ENCODE measurements at regions not wholly inside any gene's neighbourhood (a gene's known extent, or its start where the extent isn't known, plus 50 kb on each side); places are given as distances from the start of the nearest gene placed in this dataset.

DNA sequence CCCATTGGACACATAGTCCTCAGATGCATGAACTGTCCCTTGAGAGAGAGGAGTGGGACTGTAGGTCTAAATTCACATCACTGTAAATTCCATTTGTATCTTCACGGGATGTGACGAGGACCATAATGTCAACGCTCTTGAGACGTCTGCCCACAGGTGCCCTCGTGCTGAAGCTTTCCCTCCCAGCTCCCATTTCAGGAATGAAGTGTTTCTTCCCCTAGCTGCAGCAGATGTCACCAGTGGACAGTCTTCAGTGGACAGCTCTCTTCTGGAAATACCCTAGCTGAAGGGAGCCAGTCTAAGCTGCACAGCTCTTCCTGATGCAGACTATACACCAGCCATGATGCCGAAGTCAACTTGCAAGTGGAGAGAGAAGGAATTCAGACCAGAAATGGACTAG, 217.4 kb upstream of the ECI2 start:
- peak overlapping the region in 12 of 21 experiments; percentile 10 to 79 (median 63) for H3K27ac ChIP-seq
- no peak overlapping the region for H3K4me3 ChIP-seq

DNA sequence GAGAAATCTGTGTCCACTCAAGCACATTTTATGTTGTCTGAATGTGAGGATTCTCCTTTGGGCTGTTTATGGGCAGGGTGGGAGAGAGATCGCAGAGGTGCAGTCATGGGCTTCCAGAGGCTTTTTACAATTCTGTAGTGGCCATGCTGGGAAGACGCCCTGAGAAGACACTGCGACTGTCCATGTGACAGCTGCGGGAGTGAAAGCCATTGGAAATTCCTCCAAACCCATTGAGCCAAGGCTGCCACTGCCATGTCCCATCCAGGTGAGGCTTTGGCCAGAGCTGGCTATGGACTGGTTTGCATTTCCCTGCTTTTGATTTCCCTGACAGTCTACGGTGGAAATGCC, 216.9 kb upstream of the ECI2 start:
- H3K27ac ChIP-seq: peak overlapping the region in 18 of 21 experiments; percentile 10 to 79 (median 64)
- H3K4me3 ChIP-seq: peak overlapping the region in 4 of 7 experiments; percentile 8 to 31 (median 20)

DNA sequence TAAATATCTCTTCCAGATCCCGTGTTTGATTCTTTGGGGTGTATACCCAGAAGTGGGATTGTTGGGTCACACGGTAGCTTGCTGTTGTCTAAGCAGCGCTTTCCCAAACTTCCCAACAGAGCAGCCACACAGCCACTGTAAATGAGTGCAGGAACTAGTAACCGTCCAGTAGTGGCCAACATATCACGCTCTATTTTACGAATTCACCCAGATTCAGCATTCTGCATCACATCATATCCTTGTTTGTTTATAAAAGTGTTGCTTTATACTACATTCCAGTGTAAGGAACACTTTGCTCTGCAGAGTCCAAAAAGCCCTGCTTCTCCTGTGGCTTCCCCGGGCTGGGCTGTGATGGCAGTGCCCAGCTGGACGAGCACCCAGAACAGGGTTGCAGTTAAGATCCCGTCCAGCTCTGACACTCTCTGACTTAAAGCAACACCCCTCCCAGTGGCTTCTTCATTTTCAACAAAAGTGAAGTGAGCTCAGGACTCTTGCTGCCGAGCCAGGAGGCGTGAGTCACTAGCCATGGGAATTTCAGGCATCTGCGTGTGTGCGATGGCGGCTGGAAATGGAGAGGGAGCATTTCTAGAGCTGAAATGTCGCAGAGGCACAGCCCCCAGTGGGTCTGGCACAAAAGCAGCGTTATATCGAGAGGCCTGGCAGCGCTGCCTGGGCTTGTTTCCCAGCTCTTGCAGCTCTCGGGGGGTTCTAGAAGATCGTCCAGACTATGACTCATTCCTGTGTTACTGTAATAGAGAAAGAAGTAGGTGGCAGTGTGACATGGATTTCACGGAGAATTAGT, 216.3 kb upstream of the ECI2 start:
- Histone ChIP-seq H3K27ac (peak overlapping the region in 19 of 21 experiments; percentile 10 to 79 (median 64)), H3K4me3 (peak overlapping the region in 5 of 7 experiments; percentile 4 to 31 (median 19))

DNA sequence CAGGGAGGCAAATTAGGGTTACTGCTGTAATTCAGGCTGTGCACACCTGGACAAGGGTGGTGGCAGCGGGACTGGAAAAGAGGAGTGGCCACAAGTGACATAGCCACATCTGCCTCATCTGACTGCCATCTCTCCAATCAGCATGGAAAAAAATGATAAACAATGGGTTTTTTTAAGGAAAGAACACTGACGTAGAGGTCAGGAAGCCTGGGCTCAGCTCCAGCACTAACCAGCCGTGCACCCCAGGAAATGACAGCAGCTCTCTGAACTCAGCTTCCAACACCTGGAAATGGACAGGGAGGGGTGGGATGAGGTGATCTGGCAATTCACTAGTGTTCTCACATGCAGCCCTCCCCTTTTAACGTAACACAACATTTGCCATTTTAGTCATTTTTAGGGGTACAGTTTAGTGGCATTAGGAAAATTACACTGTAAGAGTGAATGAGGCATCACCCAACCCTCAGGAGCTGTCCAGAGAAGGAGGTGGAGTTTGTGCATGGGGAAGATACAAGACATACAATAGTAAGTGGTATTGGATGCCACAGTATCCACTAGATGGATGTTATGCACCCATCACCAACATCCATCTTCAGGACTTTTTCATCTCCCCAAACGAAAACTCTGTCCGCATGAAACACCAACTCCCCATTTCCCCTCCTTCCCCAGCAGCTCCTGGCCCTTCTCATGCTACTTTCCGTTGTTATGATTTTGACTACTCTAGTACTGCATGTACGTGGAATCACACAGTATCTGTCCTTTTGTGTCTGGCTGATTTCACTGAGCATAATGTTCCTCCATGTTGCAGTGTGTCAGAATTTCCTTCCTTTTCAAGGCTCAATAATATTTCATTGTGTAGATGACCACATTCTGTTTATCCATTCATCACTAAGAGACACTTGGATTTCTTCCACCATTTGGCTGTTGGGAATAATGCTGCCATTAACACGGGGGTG, 215.5 kb upstream of the ECI2 start:
- H3K27ac ChIP-seq: peak overlapping the region in 14 of 21 experiments; percentile 2 to 79 (median 64)

DNA sequence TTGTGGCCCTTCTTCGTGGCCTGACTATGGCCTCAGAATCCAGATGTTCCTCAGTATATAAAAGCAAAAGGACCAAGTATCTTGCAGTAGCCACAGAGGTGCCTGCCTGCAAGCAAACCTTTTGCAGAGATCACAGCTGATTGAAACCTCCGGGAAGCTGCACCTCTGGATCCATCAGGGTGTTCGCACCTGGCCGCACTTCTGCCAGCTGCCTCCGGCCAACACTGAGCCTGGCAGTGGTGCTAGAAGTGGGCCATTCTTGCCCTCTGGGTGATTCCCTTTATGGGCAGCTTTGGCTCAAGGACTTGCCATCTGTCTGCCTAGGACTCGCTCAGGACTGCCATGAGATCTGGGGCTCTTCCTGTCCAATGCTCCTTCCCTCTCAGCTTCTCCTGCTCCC, 214.6 kb upstream of the ECI2 start:
- no peak overlapping the region for H3K27ac ChIP-seq

More for the DNA sequence above, 215.5 kb upstream of the ECI2 start:
- H3K4me3 ChIP-seq: no peak overlapping the region

DNA sequence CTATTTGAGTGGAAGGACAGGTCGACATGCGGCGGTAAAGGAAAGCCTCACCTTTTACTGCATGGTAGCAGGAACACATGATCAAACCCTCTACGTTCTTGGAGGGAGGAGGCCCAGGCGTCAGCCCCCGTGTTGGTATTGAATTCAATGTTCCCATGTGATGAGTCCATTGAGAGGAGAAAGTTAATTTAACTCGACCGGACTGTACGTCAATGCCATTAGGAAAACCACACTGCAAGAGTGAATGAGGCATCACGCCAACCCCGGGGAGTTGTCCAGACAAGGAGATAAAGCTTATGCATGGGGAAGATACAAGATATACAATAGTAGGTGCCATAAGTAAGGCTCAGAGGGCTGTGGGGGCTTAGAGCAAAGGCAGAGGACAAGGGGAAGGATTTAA, 213.9 kb upstream of the ECI2 start:
- Histone ChIP-seq H3K27ac (no peak overlapping the region), H3K4me3 (no peak overlapping the region)

More for the DNA sequence above, 214.6 kb upstream of the ECI2 start:
- no peak overlapping the region for H3K4me3 ChIP-seq

DNA sequence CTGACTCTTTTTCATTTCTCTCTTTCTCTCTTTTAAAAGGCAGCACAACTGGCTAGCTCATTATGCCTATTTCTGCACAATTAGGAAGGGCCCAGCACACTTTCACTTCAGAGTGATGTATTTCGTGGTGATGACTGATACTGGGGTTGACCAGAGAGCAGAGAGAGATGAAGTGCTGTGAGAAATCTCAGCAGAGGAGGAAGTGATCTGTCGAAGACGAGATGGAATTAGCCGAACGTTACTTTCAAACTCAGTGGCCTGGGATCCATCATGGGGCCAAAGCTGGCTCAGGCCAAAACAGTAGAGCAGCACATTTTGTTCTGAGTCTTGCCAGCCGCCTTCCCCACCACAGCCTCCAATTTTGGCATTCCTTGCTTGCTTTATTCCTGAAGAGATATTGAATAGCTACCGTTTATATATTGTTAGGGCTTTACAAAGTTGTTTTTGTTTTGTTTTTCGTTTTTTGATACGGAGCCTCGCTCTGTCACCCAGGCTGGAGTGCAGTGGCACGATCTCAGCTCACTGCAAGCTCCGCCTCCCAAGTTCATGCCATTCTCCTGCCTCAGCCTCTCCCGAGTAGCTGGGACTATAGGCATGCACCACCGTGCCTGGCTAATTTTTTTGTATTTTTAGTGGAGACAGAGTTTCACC, 213.2 kb upstream of the ECI2 start:
- H3K4me3 ChIP-seq: no peak overlapping the region
- H3K27ac ChIP-seq: no peak overlapping the region

DNA sequence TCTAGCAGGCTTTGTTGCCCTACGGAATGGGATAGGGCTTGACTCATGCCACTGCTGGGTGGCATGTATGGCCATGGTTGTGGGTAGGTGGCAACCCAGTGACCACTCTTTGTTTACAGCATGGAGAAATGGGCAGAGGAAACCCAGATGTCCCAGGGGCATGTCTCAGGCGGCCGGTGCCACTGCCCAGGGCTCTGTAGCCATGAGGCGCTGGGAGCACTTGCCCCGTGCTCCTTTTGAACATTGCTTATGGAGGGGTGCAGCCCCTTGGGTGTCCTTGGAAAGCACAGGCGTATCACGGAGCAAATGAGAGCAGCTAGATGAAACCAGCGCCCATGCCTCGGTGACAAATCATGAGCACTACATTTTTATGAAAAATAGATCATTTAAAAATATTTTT, 212.5 kb upstream of the ECI2 start:
- H3K27ac ChIP-seq: no peak overlapping the region
- no peak overlapping the region for H3K4me3 ChIP-seq

DNA sequence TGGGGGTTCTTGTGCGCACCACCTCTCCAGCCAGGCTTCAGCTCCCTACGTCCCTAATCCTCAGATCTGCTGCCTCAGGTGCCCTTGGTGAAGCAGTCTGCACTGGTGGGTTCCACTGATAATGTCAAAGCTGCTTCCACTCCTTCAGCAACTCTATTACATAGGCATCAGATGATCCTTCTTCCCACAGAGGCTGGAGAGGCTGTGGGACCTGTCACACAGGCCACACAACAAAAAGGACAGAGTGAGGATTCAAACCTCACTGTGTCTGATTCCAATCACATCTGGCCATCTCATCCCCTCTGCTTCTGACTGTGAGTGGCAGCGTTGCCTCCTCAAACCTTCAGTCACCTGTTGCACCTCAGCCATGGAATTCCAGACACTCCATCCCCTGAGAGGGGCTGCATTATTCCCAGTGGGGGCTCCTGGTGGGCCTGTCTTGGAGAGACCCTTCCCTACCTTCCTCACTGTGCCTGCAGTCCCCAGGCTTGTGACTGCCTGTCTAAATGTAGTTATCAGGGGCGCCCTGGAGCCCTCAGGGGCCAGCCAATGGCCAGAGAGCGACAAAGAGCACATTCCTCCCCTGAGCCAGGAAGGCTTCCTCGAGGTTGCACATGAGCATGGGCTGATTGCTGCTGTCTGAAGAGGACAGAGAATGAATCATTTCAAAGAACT, 211.4 kb upstream of the ECI2 start:
- no peak overlapping the region for H3K27ac ChIP-seq
- H3K4me3 ChIP-seq: no peak overlapping the region

DNA sequence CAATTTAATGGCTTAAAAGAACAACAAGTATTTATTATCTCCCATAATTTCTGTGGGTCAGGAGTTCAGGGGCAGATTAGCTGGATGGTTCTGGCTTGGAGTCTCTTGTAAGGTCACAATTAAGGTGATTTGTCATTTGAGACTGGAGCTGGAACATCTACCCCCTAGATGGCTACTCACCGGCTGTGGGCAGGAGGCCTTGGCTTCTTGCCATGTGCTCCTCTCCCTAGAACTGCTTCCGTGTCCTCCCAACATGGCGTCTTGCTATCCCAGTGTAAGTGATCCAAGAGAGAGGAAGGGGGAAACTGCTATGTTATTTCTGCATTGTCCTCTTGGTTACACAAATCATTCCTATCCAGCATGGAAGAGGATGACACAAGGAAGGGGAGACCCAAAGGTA, 210.2 kb upstream of the ECI2 start:
- no peak overlapping the region for H3K4me3 ChIP-seq
- no peak overlapping the region for H3K27ac ChIP-seq

DNA sequence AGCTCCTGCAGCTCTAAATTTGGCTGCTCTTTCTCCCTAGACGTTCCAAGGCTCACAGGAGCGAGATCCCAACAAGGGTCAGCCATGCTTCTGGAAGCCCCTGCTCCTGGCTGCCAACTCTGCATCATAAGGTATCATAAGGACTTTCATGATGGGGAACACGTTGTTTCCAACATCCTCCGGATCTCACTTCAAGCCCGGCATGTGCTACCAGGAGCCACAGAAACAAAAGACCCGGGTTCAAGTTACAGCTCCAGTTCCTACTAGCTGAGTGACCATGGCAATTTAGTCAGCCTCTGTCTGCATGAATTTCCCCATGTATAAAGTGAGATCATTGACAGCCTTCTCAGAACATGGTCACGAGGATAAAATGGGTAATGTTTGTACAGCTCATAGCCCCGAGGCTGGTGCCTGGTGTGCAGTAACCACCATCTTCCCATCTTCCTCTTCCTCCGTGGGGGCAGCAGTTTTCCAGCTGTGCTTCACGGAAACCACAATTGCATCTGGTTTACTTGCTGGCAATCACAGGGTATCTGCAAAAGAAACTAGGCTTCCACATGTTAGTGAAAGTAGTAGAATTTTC, 209.0 kb upstream of the ECI2 start:
- Histone ChIP-seq H3K4me3 (no peak overlapping the region), H3K27ac (no peak overlapping the region)

DNA sequence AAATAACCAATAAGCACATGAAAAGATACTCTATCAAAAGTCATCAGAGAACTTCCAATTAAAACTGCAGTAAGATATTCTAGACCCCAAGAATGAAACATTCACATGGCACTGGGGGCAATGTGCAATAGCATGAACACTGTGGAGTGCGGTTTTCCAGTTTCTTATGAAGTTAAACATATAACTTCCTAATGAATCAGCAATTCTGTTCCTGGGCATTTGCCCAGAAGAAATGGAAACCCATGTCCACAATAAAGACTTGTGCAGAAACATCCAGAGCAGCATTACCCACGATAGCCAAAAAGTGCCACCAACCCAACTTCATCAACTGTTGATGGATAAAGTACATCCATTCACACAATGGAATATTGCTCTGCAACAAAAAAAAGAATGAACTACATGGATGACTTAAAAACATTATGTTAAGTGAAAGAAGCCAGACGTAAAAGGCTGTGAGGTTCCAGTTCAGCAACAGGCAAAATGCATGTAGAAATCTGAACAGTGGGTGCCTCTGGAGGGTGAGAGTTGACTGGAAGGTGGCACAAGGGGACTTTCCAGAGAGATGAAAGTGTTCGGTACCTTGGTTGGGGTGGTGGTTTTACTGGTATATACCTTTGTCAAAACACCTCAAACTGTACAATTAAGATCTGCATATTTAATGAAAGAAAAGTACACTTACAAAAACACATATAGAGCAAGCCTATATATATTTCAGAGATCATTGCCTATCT, 207.2 kb upstream of the ECI2 start:
- no peak overlapping the region for H3K4me3 ChIP-seq
- H3K27ac ChIP-seq: no peak overlapping the region

DNA sequence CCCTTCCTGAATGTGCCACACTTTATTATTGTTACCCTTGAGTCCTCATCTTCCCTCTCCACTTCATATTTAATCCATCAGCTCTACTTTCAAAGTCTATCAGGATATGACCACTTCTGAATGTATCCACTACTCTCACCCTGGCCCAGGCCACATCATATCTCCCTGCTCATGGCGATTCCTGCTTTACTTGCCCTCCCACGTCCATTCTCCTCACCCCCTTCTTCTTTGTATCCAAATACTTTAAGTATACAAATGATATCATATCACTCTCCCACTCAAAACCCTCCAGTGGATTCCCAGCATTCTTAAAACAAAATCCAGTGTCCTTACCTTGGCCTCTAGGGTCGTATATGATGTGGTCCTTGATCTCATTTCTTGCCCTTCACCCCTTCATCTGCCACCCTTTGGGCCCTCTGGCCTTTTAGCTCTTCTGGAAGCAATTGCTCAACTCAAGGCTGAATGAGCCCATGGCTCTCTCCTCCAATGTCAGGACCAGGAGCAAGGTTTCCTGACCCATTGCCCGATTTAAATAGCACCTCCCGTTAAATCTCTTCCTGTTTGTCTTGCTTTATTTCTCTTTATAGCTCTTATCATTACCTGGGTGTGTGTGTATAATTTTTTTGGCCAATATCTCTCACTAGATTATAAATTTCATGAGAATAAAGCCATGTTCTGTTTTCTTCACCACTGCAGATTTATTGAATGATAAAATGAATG, 205.9 kb upstream of the ECI2 start:
- no peak overlapping the region for H3K4me3 ChIP-seq
- H3K27ac ChIP-seq: no peak overlapping the region

DNA sequence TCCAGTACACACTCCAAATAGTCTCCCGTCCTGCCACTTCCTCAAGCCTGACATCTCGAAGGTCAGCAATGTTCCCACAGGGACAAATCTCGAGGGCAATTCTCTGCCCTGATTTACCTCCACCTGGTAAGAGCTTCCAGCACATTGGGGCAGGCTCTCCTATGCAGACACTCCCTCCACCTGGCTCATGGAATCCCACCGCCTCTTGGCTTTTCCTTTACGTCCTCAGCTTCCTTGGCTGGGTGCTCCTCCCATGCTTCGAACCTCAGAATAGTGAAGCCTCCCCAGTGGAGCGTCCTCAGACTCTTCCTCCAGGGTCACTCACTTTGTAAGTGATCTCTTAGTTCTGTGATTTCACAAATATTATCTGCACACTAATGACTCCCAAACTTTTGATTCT, 205.2 kb upstream of the ECI2 start:
- Histone ChIP-seq H3K27ac (no peak overlapping the region), H3K4me3 (no peak overlapping the region)

DNA sequence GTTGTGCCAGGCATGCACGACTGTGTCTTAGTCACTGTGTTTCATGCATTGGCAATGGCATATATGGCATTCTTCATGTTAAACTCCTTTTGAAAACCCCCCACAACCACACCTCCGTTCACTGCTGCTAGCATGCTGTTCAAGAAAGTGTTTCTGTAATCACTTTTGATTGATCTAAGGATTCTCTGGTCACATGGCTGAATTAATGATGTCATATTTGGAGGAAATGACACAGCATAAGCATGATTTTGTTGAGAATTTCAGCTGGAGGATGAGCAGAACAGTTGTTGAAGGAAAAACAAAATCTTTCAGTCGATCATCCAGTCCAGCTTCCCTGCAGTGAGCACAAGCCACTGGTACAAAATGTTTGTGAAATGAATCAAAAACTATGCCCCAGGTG, 203.5 kb upstream of the ECI2 start:
- Histone ChIP-seq H3K27ac (no peak overlapping the region), H3K4me3 (no peak overlapping the region)

DNA sequence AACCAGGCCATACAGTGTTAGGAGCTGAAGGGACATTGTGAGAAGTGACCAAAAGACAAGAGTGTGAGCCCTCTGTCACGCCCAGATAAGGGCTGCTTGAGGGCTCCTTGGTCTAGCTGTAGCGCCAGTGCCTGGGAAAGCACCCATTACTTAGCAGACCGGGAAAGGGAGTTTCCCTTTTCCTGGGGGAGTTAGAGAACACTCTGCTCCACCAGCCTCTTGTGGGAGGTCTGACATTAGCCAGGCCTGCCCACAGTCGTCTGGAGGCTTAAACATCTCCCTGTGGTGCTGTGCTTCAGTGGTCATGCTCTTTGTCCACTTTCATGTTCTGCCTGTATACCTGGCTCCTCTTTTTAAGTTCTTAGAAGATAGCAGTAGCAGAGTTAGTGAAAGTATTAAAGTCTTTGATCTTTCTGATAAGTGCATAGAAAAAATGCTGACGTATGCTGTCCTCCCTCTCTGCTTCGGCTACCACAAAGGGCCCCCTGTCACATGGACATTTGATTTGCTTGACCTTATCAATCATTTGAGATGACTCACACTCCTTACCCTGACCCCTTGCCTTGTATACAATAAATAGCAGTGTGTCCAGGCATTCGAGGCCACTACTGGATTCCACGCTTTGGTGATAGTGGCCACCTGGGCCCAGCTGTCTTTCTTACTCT, 201.5 kb upstream of the ECI2 start:
- Histone ChIP-seq H3K27ac (no peak overlapping the region), H3K4me3 (no peak overlapping the region)

DNA sequence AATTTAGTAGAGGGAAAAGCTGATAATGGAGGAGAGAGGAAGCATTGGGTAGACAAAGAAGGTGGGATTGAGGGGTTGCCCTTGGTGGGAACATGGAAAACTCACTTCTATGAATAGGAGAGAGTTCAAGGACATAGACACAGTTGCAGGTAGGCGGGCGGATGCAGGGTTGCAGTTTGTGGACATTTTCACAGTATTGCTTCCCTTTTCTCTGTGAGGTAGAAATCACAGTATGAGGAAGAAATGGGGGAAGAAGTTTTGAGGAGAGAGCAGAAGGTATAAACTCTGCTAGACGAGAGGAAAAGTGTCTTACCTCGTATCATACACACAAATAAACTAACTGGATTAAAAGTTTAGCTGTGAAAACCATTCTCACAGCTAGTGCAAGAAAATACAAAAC, 200.7 kb upstream of the ECI2 start:
- H3K27ac ChIP-seq: no peak overlapping the region

More for the DNA sequence above, 200.7 kb upstream of the ECI2 start:
- no peak overlapping the region for H3K4me3 ChIP-seq

All from skin epidermis (tissue), 12 donors.